ENCODE measurements at regions not wholly inside any gene's neighbourhood (a gene's known extent, or its start where the extent isn't known, plus 50 kb on each side); places are given as distances from the start of the nearest gene placed in this dataset.
"Not testable (repeated sequence)": the region's sequence is repeated elsewhere in the genome, so short reads cannot be mapped to it uniquely, and the experiment has no call there.

DNA sequence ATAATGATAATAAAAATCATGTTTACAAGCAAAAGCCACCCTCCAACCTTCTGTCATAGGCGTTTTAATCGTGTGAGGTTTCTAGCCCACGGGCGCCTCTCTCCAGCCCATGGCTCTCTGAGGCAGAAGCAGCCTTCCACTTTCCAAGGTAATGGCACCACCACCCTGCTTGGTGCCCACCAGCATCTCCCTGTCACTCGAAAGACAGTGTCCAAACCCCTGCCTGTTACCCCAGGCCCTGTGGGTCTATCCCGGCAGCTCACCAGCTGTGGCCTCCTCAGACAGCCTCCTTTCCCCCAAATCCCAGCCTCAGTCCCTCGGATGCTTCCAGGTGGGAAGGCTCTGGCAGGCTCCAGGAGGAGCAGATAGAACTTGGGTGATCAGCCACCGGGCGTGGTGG, 123.8 kb upstream of the LPCAT1 start:
- no peak overlapping the region for H3K4me3 ChIP-seq (ENCODE audit: low read length)
- no peak for DNase-seq (ENCODE audit: low read depth)
- TF ChIP-seq, protein P1, sequence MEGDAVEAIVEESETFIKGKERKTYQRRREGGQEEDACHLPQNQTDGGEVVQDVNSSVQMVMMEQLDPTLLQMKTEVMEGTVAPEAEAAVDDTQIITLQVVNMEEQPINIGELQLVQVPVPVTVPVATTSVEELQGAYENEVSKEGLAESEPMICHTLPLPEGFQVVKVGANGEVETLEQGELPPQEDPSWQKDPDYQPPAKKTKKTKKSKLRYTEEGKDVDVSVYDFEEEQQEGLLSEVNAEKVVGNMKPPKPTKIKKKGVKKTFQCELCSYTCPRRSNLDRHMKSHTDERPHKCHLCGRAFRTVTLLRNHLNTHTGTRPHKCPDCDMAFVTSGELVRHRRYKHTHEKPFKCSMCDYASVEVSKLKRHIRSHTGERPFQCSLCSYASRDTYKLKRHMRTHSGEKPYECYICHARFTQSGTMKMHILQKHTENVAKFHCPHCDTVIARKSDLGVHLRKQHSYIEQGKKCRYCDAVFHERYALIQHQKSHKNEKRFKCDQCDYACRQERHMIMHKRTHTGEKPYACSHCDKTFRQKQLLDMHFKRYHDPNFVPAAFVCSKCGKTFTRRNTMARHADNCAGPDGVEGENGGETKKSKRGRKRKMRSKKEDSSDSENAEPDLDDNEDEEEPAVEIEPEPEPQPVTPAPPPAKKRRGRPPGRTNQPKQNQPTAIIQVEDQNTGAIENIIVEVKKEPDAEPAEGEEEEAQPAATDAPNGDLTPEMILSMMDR (IDR thresholded peaks at IDR 0.05; ENCODE audit: insufficient read depth, low read depth, low read length, missing control alignments), result no peak

DNA sequence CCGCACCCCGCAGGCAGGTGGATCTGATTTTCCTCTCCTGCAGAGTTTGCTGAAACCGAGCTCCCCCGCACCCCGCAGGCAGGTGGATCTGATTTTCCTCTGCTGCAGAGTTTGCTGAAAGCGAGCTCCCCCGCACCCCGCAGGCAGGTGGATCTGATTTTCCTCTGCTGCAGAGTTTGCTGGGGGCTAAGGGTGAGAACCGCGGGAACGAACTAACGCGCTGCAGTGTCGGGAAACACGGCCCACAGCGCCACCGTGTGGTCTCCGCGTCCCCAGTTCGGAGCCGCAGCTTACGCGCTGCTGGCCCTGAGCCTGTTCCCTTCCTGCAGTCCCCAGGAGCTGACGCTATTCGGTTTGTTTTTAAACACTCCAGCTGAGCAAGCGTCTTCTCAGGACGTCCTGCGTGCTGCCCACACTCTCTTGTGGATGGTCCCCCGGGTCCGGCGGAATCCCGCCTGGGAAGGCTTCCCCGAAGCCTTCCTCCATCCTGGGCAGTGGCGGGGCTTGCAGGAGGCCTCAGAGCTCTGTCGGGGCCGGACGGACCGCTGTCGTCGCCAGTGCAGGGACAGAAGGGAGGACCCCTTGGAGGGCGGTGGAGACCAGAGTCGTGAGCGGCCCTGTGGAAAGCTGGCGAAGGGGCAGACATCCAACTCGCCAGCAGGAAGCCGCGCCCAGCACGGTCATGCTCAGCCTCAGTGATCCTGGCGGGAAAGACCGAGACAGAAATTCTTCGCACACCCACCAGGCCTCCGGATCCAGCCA, 121.2 kb upstream of the LPCAT1 start:
- DNase-seq (ENCODE audit: low read depth), result peak; percentile 72
- H3K4me3 ChIP-seq (ENCODE audit: low read length), result peak overlapping the region; percentile 18
- TF ChIP-seq, protein P1 (IDR thresholded peaks at IDR 0.05; ENCODE audit: insufficient read depth, low read depth, low read length, missing control alignments), result peak; percentile 76

DNA sequence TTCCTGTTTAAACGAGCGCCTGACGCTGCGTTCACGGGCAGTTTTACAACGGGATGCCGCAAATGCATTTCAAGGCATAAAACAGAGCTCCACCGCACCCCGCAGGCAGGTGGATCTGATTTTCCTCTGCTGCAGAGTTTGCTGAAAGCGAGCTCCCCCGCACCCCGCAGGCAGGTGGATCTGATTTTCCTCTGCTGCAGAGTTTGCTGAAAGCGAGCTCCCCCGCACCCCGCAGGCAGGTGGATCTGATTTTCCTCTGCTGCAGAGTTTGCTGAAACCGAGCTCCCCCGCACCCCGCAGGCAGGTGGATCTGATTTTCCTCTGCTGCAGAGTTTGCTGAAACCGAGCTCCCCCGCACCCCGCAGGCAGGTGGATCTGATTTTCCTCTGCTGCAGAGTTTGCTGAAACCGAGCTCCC, 120.6 kb upstream of the LPCAT1 start:
- H3K4me3 ChIP-seq (ENCODE audit: low read length); DNase-seq (ENCODE audit: low read depth): not testable (repeated sequence)

DNA sequence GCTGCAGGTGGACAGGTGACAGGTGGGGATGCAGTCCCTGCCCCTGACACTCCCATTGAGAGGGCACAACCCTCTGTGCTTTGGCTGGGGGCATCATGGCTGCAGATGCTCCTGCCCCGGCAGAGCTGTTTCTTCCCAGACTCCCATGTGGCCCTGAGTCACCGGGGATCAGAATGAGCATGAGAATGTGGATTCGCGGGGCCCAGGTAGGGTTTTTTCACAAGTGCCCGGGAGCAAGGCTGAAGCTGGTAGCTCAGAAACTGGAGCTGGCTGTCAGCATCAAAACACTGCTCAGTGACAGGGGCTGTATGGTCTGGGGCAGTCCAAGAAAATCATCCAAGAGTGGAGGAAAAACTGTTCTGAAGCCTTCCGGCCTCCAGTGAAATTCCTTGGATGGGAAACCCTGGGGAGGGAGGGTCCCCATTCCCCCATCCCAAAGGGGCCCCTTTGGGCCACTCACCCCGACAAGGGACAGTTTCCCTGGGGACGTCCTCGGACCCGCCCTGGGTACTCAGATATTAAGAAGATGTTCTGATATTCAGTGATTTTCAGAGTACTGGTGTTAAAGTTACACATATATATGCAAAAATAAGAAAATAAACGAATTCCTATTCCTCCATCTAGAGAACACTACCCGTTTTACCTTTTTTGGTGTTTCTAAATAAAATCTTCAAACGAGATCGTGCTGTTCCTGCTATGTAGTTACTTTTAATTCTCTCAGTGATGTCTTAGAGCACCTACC, 120.1 kb upstream of the LPCAT1 start:
- TF ChIP-seq, protein P1 (IDR thresholded peaks at IDR 0.05; ENCODE audit: insufficient read depth, low read depth, low read length, missing control alignments), result no peak
- peak; percentile 41 for DNase-seq (ENCODE audit: low read depth)
- H3K4me3 ChIP-seq (ENCODE audit: low read length), result no peak overlapping the region

DNA sequence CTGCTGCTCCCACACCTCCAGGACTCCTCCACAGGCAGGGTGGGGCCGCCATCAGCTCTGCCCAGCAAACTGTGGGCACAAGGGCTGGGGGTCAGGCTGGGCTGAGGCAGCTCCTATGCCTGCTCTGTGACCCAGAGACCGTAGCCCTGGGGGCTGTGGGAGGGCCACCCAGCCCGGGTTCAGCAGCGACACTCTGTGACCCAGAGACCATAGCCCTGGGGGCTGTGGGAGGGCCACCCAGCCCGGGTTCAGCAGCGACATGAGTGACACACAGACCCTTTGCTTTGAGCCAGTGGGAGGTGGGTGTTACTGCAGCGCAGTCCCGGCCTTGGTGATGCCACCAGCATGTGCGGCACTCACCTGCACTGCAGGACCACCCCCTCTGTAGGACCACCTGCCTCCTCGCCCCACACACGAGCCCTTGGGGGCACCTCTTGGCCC, 118.9 kb upstream of the LPCAT1 start:
- H3K4me3 ChIP-seq (ENCODE audit: low read length), result no peak overlapping the region
- TF ChIP-seq, protein P1 (IDR thresholded peaks at IDR 0.05; ENCODE audit: insufficient read depth, low read depth, low read length, missing control alignments), result no peak
- no peak for DNase-seq (ENCODE audit: low read depth)

DNA sequence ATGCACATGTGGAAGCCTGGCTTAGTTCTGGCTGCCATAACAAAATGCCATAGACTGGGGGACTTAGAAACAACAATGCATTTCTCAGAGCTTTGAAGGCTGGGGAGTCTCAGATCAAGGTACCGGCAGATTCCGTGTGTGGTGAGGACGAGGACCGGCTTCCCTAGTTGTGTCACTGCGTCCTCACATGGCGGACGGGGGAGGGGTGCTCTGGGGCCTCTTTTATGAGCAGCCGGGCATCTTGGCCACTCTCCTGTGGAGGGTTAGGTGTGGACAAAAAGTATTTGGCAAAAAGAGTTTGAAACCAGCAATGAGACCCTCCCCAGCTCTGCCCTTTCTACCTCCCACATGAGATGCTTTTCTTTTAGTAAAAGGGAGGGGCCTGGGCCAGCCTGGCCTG, 118.5 kb upstream of the LPCAT1 start:
- no peak for DNase-seq (ENCODE audit: low read depth)
- TF ChIP-seq, protein P1 (IDR thresholded peaks at IDR 0.05; ENCODE audit: insufficient read depth, low read depth, low read length, missing control alignments), result no peak
- H3K4me3 ChIP-seq (ENCODE audit: low read length), result no peak overlapping the region

DNA sequence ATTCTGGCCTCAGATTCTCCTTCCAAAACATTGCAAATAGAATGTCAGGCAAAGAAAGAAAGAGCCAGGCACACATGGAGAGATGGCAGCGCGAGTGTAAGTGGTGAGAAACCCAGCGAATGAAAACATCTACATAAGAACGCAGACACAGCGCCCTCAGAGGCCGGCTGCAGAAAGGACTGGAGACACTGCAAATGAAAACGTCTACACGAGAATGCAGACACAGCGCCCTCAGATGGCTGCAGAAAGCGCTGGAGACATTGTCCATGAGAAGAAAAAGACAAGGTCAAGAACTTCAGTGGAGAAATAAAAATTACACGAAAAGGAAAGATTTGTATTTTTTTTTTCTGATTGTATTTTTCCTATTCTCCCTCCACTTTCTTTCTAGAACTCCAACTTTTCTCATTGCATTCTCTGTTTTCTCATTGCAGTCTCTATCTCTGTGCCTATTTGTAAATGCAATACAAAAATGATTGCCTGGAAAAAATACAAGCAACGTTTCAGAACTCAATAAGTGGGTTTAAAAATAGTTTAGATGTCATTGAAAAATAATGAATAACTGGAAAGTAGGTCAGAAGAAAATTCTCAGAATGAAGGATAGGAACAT, 117.9 kb upstream of the LPCAT1 start:
- TF ChIP-seq, protein P1 (IDR thresholded peaks at IDR 0.05; ENCODE audit: insufficient read depth, low read depth, low read length, missing control alignments), result peak; percentile 98
- no peak overlapping the region for H3K4me3 ChIP-seq (ENCODE audit: low read length)
- DNase-seq (ENCODE audit: low read depth), result peak; percentile 91
